ENCODE measurements at regions not wholly inside any gene's neighbourhood (a gene's known extent, or its start where the extent isn't known, plus 50 kb on each side); places are given as distances from the start of the nearest gene placed in this dataset.
"Not testable (repeated sequence)": the region's sequence is repeated elsewhere in the genome, so short reads cannot be mapped to it uniquely, and the experiment has no call there.

- not testable (repeated sequence) for DNase-seq
These were observed 501.3 kb downstream of the COL12A1 start for GRCh38 chr6:74704540-74704939.

DNA sequence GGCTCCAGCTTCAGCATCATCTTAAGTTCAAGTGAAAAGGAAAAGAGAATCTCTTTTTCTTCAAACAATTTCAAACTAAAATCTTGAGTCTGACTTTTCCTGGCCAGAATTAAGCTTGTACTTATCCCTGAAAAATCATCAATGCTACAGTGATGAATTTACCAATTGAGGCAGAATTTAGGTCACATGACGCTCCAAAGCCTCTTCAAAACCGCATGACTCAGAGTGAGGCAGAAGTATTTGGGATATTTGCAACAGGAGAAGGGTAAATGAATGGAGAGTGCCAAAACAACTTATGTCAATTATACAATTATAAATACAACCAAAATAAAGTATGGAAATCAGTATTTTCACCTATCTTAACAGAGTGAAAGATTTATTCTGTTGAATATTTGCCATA lies 515.5 kb downstream of the COL12A1 start:
- no peak for DNase-seq

DNA sequence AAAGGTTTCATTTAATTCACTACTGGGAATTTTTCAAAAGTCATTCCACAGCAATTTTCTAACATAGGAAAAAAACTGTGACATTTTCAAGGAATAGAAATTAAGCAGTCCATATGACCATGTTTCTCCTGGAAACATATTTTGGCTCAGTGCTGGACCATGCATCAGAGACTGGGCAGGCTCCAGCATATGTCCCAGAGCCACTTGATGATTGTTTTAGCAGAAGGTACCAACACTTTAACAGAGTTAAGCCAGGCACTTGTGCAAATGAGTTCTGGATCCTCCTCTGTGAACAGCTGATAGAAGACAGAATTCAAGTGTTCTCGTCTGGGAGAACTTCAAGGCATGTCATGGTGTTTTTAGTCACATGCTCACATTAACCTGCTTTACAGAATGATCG lies 516.3 kb downstream of the COL12A1 start:
- no peak for DNase-seq

- no peak for DNase-seq
These were observed 528.4 kb downstream of the COL12A1 start for GRCh38 chr6:74677463-74677862.

DNA sequence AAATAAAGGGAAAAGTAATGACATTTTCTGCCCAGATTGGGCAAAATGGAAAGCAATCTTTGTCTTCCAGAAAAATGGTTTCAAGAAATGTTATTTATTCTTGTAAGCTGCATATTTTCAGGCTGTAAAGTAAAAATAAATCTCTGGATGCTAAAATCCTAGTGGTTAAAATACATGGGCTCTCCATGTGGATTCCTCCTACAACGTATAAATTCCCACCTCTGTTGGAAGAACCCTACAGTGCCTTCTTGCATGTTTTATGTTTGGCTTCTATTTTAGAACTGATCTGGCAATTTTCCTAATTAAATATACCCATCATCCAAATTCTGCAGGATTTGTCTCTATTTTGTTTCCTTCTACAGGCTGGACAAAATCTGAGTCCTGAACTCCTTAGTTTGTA lies 528.9 kb downstream of the COL12A1 start:
- DNase-seq, result no peak

DNA sequence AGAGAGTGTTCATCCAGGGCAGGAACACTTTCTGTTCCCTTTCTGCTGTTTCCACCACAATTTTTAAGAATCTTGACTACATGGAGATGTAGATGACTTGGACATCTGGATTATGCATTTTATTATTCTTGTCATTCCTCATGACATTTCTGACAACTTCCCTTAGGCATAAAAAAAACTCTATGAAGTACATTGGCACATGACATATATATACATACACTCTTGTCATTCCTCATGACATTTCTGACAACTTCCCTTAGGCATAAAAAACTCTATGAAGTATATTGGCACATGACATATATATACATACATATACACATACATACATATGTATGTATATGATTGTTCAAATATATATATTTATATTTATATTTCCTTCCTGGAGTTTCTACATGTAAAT lies 531.5 kb downstream of the COL12A1 start:
- no peak for DNase-seq

GRCh38 chr6:74671558-74672025 lies 534.3 kb downstream of the COL12A1 start:
- DNase-seq, result no peak

- DNase-seq, result no peak
These were observed 547.5 kb downstream of the COL12A1 start for GRCh38 chr6:74658391-74658790.

DNA sequence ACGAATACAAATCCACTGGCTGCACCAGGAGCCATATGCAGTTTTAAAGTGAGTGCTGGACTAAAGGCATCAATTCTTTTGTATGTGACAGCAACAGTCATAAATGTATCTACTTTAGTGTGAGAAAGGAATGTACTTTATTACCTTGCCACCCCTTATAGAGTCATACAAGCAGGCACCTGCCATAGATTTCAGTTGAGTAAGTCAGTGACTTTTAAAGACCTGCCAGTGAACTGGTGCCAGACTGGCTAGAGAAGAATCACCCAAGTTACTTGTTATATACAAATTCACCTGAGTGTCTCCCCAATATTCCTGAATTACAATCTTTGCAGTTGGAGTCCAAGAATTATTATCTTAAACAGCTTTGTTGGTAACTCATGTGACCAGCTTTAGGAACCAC lies 547.9 kb downstream of the COL12A1 start:
- no peak for DNase-seq

DNA sequence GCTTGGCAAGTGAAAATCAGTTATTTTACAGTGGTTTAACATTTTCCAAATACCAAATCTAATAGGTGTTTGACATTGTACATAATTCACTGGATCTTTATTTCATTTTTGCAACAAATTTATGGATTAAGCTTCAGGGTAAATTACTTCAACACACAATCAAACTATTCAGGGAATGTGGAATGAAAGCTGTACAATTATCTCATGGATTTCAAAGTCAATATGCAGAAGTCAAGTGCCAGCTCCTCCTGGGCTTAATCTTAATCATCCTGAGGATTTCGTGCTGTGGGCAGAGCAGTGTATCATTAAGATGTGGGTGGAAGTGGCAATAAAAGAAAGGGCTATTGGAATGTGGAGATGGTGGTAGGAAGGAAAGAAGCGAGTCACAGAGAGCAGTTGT lies 548.8 kb downstream of the COL12A1 start:
- no peak for DNase-seq

- DNase-seq, result no peak
These were observed 549.4 kb downstream of the COL12A1 start for GRCh38 chr6:74656453-74656852.

DNA sequence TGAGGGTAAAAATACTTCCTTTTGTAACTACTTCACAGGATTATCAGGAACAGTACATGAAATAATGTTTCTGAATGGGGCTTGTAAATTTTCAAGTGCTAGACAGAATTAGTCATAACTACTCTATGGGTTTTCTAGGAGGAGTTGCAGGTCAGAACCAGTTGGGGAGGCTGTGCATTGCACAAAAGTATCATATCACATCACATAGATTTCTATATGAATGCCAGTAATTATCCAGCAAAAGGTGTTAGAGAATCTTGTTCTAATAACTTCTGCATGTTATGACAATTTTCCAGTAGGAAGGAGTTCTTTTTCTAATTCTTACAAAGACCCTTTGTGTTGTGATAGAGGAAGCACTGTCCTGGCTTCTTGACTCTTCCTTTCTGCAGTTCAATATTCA lies 551.6 kb downstream of the COL12A1 start:
- DNase-seq, result no peak

- no peak for DNase-seq
These were observed 553.7 kb downstream of the COL12A1 start for GRCh38 chr6:74651948-74652842.

DNA sequence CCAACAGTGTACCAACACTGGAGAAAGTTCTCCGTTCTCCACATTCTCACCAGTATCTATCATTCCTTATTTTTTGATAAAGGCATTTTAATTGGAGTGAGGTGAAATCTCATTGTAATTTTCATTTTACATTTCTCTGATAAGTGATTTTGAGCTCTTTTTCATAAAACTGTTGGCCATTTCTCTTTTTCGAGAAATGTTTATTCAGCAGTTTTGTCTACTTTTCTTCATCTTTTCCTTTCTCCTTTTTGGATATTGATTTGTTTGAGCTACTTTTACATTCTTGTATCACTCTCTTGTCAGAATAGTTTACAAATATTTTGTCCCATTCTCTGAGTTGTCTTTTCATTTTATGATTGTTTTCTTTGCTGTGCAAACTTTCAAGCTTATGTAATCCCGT lies 555.2 kb downstream of the COL12A1 start:
- DNase-seq, result no peak

DNA sequence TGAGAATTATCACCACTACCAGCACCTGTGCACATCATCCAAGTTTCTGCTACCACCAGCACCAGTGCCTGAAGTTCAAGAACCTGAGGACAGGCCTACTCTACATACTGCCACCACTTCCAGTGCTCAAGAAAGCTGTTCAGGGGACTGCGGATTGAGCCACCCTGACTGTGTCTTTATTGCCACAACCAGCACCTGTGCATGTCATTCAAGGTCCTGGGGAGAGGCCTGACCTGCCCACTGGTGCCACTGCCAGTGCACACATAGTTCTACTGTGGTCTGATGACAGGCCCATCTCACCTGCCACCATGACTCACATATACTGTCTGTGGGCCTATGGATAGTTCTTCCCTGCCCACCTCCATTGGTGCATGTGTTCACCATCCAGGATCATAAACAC lies 559.4 kb downstream of the COL12A1 start:
- no peak for DNase-seq

- no peak for DNase-seq
These were observed 560.6 kb downstream of the COL12A1 start for GRCh38 chr6:74645108-74645849.

- no peak for DNase-seq
These were observed 563.8 kb downstream of the COL12A1 start for GRCh38 chr6:74642101-74642500.

- no peak for DNase-seq
These were observed 567.4 kb downstream of the COL12A1 start for GRCh38 chr6:74638412-74638811.

GRCh38 chr6:74632196-74632875 lies 573.5 kb downstream of the COL12A1 start:
- no peak for DNase-seq

GRCh38 chr6:74631564-74631963 lies 574.3 kb downstream of the COL12A1 start:
- DNase-seq, result peak; percentile 53

- DNase-seq, result no peak
These were observed 579.6 kb downstream of the COL12A1 start for GRCh38 chr6:74626288-74626687.

GRCh38 chr6:74623027-74623426 lies 582.8 kb downstream of the COL12A1 start:
- no peak for DNase-seq

DNA sequence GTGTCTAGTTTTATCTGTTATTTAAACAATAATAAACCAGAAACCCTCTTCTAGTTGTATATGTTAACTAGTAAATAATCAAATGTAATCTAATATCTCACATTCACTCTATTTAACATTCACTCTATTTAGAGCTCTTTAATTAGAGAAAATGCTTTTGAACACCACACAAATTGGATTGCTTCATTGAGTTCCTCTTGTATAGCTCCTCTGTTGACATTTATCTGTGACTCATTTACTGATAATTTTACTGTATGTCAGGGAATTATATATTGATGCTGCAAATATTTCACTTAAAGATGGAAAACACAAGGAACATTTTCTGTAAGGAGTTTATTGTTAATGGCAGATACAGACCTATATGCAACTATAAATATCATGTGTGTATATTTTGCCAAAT lies 594.6 kb downstream of the COL12A1 start:
- no peak for DNase-seq

DNA sequence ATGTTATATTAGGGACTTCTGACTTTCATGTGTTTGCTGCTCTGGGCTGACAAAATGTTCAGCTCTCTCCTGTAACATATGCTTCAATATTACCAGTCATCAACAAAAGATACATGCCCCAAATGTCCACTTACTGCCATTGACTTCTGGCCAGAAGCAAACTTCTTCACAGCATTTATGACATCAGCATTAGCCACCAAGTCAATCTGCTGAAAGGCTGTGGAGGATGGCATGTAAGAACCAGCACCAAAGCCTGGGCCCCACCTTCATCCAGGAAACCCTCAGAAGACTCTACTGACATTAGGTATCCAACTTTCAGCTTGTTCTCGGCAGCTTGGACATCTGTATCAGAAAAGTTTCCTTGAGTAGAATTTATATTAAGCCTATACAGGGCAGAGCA lies 595.5 kb downstream of the COL12A1 start:
- no peak for DNase-seq

Data from OCI-M1 (cell line).